ENCODE measurements at regions not wholly inside any gene's neighbourhood (a gene's known extent, or its start where the extent isn't known, plus 50 kb on each side); places are given as distances from the start of the nearest gene placed in this dataset.

DNA sequence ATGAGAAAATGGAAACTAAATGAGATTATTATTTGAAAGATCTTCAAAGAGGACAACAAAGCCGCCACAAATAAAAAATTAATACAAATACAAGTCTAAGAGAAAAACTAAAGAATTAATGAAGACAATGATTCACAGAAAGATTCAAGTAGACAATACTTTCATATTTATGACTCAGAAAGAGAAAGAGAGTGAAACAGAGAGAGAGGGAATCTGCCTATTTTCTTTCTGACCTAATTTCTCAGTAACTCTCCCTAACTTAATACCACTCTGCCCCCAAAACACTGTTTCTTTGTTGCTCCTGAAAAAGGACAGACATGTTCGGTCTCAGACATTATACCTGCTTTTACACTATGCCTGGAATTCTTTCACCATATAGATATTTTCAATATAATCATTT lies 259.1 kb downstream of the SLC6A15 start:
- DNase-seq: no peak
- TF ChIP-seq POLR2A (IDR thresholded peaks at IDR 0.05) (no peak), CTCF (IDR thresholded peaks at IDR 0.05) (no peak)
- intact Hi-C loops (cut with DNase I): no loop called here
- WGBS, 4 donors: 70 to 85% (median 78%) methylated on average over 2 of the region's 2 CpGs
- H3K9me3 ChIP-seq (replicated peaks in 1 of 3): no peaks in the 10 kb centered on the region
- no peaks in the 10 kb centered on the region for H3K27me3 ChIP-seq
- no peak overlapping the region for H3K27ac ChIP-seq
- H3K4me1 ChIP-seq (replicated peaks in 1 of 2): no peaks in the 10 kb centered on the region
- no peaks in the 10 kb centered on the region for H3K36me3 ChIP-seq (replicated peaks in 1 of 2)
- no peak overlapping the region for H3K4me3 ChIP-seq

DNA sequence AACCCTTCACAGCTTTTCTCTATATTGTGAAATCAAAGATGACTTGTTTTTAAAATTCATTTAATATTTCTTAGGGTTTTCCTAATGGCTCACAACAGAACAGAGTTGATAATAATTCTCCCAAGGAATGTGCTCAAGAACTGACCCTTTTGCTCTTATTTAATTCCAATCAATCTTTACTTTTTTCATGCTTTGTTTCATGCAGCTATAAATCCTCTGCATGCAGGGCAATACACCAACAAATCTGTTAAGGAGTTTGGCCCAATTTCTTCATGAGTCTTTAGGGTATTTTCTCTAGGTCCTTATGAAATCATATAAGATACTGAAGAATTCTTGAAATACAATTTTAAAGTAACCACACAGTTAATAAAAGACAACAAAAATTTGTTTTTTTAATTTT lies 264.2 kb downstream of the SLC6A15 start:
- H3K36me3 ChIP-seq (replicated peaks in 1 of 2): no peaks in the 10 kb centered on the region
- H3K4me3 ChIP-seq: no peak overlapping the region
- no peaks in the 10 kb centered on the region for H3K9me3 ChIP-seq (replicated peaks in 1 of 3)
- H3K27me3 ChIP-seq: no peaks in the 10 kb centered on the region
- TF ChIP-seq POLR2A (IDR thresholded peaks at IDR 0.05) (no peak), CTCF (IDR thresholded peaks at IDR 0.05) (no peak)
- DNase-seq: no peak
- no peak overlapping the region for H3K27ac ChIP-seq
- intact Hi-C loops (cut with DNase I): no loop called here
- no peaks in the 10 kb centered on the region for H3K4me1 ChIP-seq (replicated peaks in 1 of 2)

- DNase-seq: no peak
- Histone ChIP-seq H3K9me3 (replicated peaks in 1 of 3) (no peaks in the 10 kb centered on the region), H3K27me3 (no peaks in the 10 kb centered on the region), H3K4me1 (replicated peaks in 1 of 2) (no peaks in the 10 kb centered on the region), H3K27ac (no peak overlapping the region), H3K36me3 (replicated peaks in 1 of 2) (no peaks in the 10 kb centered on the region), H3K4me3 (no peak overlapping the region)
- intact Hi-C loops (cut with DNase I): no loop called here
- 66 to 81% (median 66%) methylated on average over 2 of the region's 2 CpGs for WGBS, 4 donors
- TF ChIP-seq CTCF (IDR thresholded peaks at IDR 0.05): no peak
- no peak for TF ChIP-seq POLR2A (IDR thresholded peaks at IDR 0.05)
Observed at GRCh38 chr12:84644908-84645307, 267.7 kb downstream of the SLC6A15 start.

GRCh38 chr12:84643993-84644392 lies 268.6 kb downstream of the SLC6A15 start:
- no peaks in the 10 kb centered on the region for H3K27me3 ChIP-seq
- H3K4me3 ChIP-seq: no peak overlapping the region
- H3K27ac ChIP-seq: no peak overlapping the region
- intact Hi-C loops (cut with DNase I): no loop called here
- 60 to 88% (median 74%) methylated on average over 1 of the region's 1 CpG for WGBS, 4 donors
- no peaks in the 10 kb centered on the region for H3K36me3 ChIP-seq (replicated peaks in 1 of 2)
- no peaks in the 10 kb centered on the region for H3K9me3 ChIP-seq (replicated peaks in 1 of 3)
- no peaks in the 10 kb centered on the region for H3K4me1 ChIP-seq (replicated peaks in 1 of 2)
- TF ChIP-seq POLR2A (IDR thresholded peaks at IDR 0.05): no peak
- TF ChIP-seq CTCF (IDR thresholded peaks at IDR 0.05): no peak
- DNase-seq: no peak

All from adrenal gland (tissue), 9 donors.